Effector memory CD8-positive, alpha-beta T cell (primary cell): ENCODE measurements at regions not wholly inside any gene's neighbourhood (a gene's known extent, or its start where the extent isn't known, plus 50 kb on each side); places are given as distances from the start of the nearest gene placed in this dataset.

Experiments
- ATAC-seq: fragments of 150-1000 bp; cut with Tn5 transposase; replicated peaks from 2 replicates; pipeline ENCODE4 v1.10.0; 2021; ENCODE audit warnings: mild to moderate bottlenecking, moderate library complexity
- DNase-seq, 3 experiments: peaks; one replicate each; pipeline ENCODE4 v3.0.0; 2021
- H3K27ac Mint-ChIP-seq, 2 donors: one replicate each; pipeline ENCODE4 v1.8.0; 2022; ENCODE audit warnings: mild to moderate bottlenecking in 2 of 2, mixed read lengths in 2 of 2, moderate library complexity in 2 of 2
- H3K27me3 Mint-ChIP-seq, 2 donors: one replicate each; pipeline ENCODE4 v1.8.0; 2022; ENCODE audit warnings: mixed read lengths in 2 of 2
- H3K36me3 Mint-ChIP-seq: one replicate; pipeline ENCODE4 v1.8.0; 2022; ENCODE audit warnings: mild to moderate bottlenecking, moderate library complexity, mixed read lengths; ENCODE audit not compliant: insufficient read depth
- H3K4me1 Mint-ChIP-seq, 2 donors: one replicate each; pipeline ENCODE4 v1.8.0; 2022; ENCODE audit warnings: low read depth in 2 of 2, mixed read lengths in 2 of 2
- H3K4me3 Mint-ChIP-seq, 2 donors: one replicate each; pipeline ENCODE4 v1.8.0; 2022; ENCODE audit warnings: mild to moderate bottlenecking in 2 of 2, mixed read lengths in 2 of 2, moderate library complexity in 2 of 2
- H3K9me3 Mint-ChIP-seq, 2 donors: one replicate each; pipeline ENCODE4 v1.8.0; 2022; ENCODE audit warnings: mixed read lengths in 2 of 2

DNA sequence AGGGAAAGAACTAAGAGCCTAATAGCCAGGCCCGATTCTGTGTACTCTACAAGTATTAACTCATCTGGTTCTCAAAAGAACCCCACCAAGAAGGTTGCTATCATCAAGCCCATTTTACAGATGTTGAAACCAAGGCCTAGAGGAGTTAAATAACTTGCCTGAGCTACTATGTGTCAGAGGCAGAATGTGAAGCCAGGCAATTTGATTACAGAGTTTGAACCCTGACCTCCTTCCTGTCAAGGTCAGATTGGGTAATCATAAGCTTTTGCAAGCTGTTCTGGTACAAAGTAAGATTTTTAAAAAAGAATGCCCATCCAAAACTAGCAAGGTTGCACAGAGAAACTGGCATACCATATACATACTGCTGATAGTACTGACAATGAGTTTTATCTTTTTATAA, 227.1 kb downstream of the HAUS1 start:
- no peak for DNase-seq
- ATAC-seq = no peak
- no peak overlapping the region for H3K27ac Mint-ChIP-seq
- H3K9me3 Mint-ChIP-seq = no peaks in the 10 kb centered on the region
- H3K36me3 Mint-ChIP-seq = peaks cover 12% of the 10 kb centered on the region
- H3K4me1 Mint-ChIP-seq = peaks cover 17 to 23% of the 10 kb centered on the region in 2 donors
- no peak overlapping the region for H3K4me3 Mint-ChIP-seq
- H3K27me3 Mint-ChIP-seq = peaks cover 41 to 56% of the 10 kb centered on the region in 2 donors

GRCh38 chr18:46332286-46332801, 228.2 kb downstream of the HAUS1 start:
- DNase-seq (no peak), ATAC-seq (no peak)
- no peak overlapping the region for H3K27ac Mint-ChIP-seq
- peaks cover 19 to 27% of the 10 kb centered on the region in 2 donors for H3K4me1 Mint-ChIP-seq
- no peak overlapping the region for H3K4me3 Mint-ChIP-seq
- H3K9me3 Mint-ChIP-seq = no peaks in the 10 kb centered on the region
- H3K27me3 Mint-ChIP-seq = peaks cover 44 to 60% of the 10 kb centered on the region in 2 donors
- peaks cover 12% of the 10 kb centered on the region for H3K36me3 Mint-ChIP-seq

- DNase-seq = no peak
- Mint-ChIP-seq H3K27ac (peak overlapping the region in 1 of 2 donors; percentile 53), H3K27me3 (peaks cover 50 to 66% of the 10 kb centered on the region in 2 donors), H3K36me3 (peaks cover 12% of the 10 kb centered on the region), H3K4me3 (peak overlapping the region in 1 of 2 donors; percentile 77), H3K9me3 (no peaks in the 10 kb centered on the region), H3K4me1 (peaks cover 20 to 28% of the 10 kb centered on the region in 2 donors)
- peak; percentile 34 for ATAC-seq
Observed at GRCh38 chr18:46332921-46333341, 228.7 kb downstream of the HAUS1 start.

GRCh38 chr18:46333431-46334135, 229.4 kb downstream of the HAUS1 start:
- Mint-ChIP-seq H3K4me3 (peak overlapping the region in 1 of 2 donors; percentile 77), H3K27ac (peak overlapping the region in 1 of 2 donors; percentile 53), H3K4me1 (peaks cover 24 to 33% of the 10 kb centered on the region in 2 donors), H3K36me3 (peaks cover 15% of the 10 kb centered on the region), H3K27me3 (peaks cover 55 to 73% of the 10 kb centered on the region in 2 donors), H3K9me3 (no peaks in the 10 kb centered on the region)
- ATAC-seq (peak; percentile 57), DNase-seq (peak in 2 of 3 experiments; percentile 16 to 19)

GRCh38 chr18:46334868-46335281, 230.7 kb downstream of the HAUS1 start:
- Mint-ChIP-seq H3K9me3 (no peaks in the 10 kb centered on the region), H3K27me3 (peaks cover 55 to 68% of the 10 kb centered on the region in 2 donors), H3K27ac (peak overlapping the region in 1 of 2 donors; percentile 69), H3K4me1 (peaks cover 30 to 41% of the 10 kb centered on the region in 2 donors), H3K4me3 (peak overlapping the region; percentile 81 to 94), H3K36me3 (peaks cover 15% of the 10 kb centered on the region)
- DNase-seq (no peak), ATAC-seq (no peak)

GRCh38 chr18:46335534-46336101, 231.4 kb downstream of the HAUS1 start:
- ATAC-seq (no peak), DNase-seq (no peak)
- Mint-ChIP-seq H3K27ac (peak overlapping the region in 1 of 2 donors; percentile 69), H3K27me3 (peaks cover 55 to 68% of the 10 kb centered on the region in 2 donors), H3K9me3 (no peaks in the 10 kb centered on the region), H3K4me3 (peak overlapping the region; percentile 81 to 94), H3K36me3 (peaks cover 15% of the 10 kb centered on the region), H3K4me1 (peaks cover 31 to 42% of the 10 kb centered on the region in 2 donors)

DNA sequence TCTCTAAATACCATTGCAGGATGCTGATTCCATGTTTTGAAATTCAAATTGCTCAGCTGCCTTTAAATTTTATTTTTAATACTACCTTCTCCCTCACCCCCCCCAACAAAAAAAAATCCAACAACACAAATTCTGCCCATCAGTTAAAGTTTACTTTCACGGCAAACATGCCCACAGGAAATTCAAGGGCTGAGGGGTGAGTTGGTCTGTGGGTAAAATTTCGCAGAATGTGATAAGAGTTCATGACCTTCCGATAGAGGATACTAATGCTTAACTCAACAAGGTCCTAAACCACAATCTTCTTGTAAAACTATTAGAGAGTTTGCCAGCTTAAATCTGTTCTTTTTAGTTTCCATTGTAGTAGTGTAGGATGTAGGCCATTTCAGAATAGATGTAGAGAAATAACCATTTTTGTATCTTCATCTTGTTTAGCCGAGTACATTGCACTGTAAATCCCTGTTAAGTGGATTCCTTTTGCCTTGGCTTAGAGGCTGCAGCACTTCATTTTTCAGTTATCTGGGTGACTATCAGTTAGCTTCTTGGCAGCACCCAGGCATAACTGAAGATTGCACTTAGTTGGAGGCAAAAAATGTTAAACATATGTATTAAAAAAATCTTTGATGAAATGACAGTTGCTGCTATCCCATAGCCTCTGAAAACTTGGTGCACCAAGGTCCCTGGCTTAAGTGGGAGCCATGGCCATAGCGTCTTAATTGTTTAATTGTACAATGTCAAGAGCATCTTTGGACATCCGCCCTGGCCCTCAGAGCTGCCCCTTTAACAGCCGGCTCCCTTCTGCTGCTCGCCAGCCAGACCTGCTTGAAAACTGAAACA, 232.3 kb downstream of the HAUS1 start:
- Mint-ChIP-seq H3K27me3 (peaks cover 58 to 75% of the 10 kb centered on the region in 2 donors), H3K27ac (peak overlapping the region in 1 of 2 donors; percentile 69), H3K9me3 (no peaks in the 10 kb centered on the region), H3K4me1 (peaks cover 34 to 45% of the 10 kb centered on the region in 2 donors), H3K4me3 (peak overlapping the region; percentile 81 to 94), H3K36me3 (peaks cover 15% of the 10 kb centered on the region)
- peak; percentile 42 for ATAC-seq
- DNase-seq = no peak

- no peaks in the 10 kb centered on the region for H3K9me3 Mint-ChIP-seq
- peaks cover 15% of the 10 kb centered on the region for H3K36me3 Mint-ChIP-seq
- H3K4me3 Mint-ChIP-seq = peak overlapping the region in 1 of 2 donors; percentile 94
- ATAC-seq (no peak), DNase-seq (no peak)
- peak overlapping the region in 1 of 2 donors; percentile 32 for H3K27ac Mint-ChIP-seq
- H3K4me1 Mint-ChIP-seq = peaks cover 34 to 48% of the 10 kb centered on the region in 2 donors
- H3K27me3 Mint-ChIP-seq = peaks cover 58 to 75% of the 10 kb centered on the region in 2 donors
Observed at GRCh38 chr18:46337271-46337670, 233.1 kb downstream of the HAUS1 start.

GRCh38 chr18:46338205-46338604, 234.0 kb downstream of the HAUS1 start:
- H3K4me3 Mint-ChIP-seq = peak overlapping the region in 1 of 2 donors; percentile 94
- ATAC-seq (no peak), DNase-seq (no peak)
- H3K4me1 Mint-ChIP-seq = peaks cover 34 to 44% of the 10 kb centered on the region in 2 donors
- no peaks in the 10 kb centered on the region for H3K9me3 Mint-ChIP-seq
- H3K27me3 Mint-ChIP-seq = peaks cover 48 to 66% of the 10 kb centered on the region in 2 donors
- H3K27ac Mint-ChIP-seq = no peak overlapping the region
- H3K36me3 Mint-ChIP-seq = peaks cover 15% of the 10 kb centered on the region

DNA sequence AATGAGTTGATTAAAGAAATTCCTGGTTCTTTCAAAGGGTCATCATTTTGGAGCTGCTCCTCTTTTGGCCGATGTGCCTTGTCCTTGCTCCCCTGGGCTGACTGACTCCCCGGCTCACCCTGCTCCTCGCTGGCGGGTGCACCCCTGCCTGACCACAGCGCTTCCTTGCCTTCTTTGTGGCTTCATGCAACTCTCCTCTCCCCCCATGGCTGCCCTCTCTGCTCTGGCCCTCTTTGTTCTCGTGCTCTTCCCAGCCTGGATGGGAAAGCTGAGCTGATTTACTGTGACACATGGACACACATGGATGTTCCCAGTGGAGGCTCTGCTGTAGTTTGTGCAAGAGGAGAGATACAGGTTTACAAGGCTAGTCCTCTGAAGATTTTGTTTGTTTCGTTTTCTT, 234.6 kb downstream of the HAUS1 start:
- peaks cover 15% of the 10 kb centered on the region for H3K36me3 Mint-ChIP-seq
- DNase-seq (no peak), ATAC-seq (no peak)
- H3K27me3 Mint-ChIP-seq = peaks cover 44 to 62% of the 10 kb centered on the region in 2 donors
- H3K27ac Mint-ChIP-seq = peak overlapping the region; percentile 54 to 81
- H3K9me3 Mint-ChIP-seq = no peaks in the 10 kb centered on the region
- peaks cover 34 to 45% of the 10 kb centered on the region in 2 donors for H3K4me1 Mint-ChIP-seq
- peak overlapping the region; percentile 35 to 94 for H3K4me3 Mint-ChIP-seq

- H3K27me3 Mint-ChIP-seq = peaks cover 31 to 47% of the 10 kb centered on the region in 2 donors
- H3K4me1 Mint-ChIP-seq = peaks cover 20 to 46% of the 10 kb centered on the region in 2 donors
- H3K27ac Mint-ChIP-seq = peak overlapping the region in 1 of 2 donors; percentile 6
Observed at GRCh38 chr18:46340716-46341115, 236.5 kb downstream of the HAUS1 start.

DNA sequence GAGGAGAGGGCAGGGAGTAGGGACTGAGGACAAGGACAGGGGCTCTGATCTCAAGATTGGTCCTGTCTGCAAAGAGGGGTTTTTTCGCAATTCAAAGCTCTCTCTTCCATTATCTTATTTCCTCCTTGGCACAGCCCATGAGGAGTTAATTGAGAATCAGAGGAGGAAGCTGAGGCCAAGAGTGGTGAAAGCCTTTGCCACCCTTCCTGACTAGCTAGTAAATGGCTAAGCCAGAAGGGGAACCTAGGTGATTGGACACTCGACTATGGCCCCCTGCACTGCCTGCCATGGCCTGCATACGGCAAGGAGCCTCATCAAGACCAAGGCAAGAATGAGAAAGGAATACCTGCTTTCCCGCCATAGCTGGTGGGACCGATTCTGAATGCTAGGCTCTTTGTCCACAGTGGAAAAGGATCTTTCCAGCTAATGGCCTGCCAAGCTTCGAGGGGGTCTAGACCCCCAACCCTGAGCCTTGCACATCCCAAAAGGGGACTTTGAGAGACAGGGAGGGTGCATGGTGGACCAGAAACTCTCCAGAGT, 237.9 kb downstream of the HAUS1 start:
- peaks cover 25 to 40% of the 10 kb centered on the region in 2 donors for H3K27me3 Mint-ChIP-seq
- peaks cover 3% of the 10 kb centered on the region for H3K36me3 Mint-ChIP-seq
- H3K4me1 Mint-ChIP-seq = peaks cover 17 to 41% of the 10 kb centered on the region in 2 donors
- H3K9me3 Mint-ChIP-seq = no peaks in the 10 kb centered on the region
- DNase-seq (no peak), ATAC-seq (no peak)
- peak overlapping the region in 1 of 2 donors; percentile 6 for H3K27ac Mint-ChIP-seq
- no peak overlapping the region for H3K4me3 Mint-ChIP-seq

More at GRCh38 chr18:46340716-46341115, 236.5 kb downstream of the HAUS1 start:
- Mint-ChIP-seq H3K36me3 (peaks cover 3% of the 10 kb centered on the region), H3K4me3 (no peak overlapping the region), H3K9me3 (no peaks in the 10 kb centered on the region)
- DNase-seq = no peak
- no peak for ATAC-seq
